H9 (cell line): ENCODE measurements at regions not wholly inside any gene's neighbourhood (a gene's known extent, or its start where the extent isn't known, plus 50 kb on each side); places are given as distances from the start of the nearest gene placed in this dataset.

Experiments
- DNase-seq: peaks from one replicate; pipeline ENCODE4 v3.0.0-alpha.2; 2017
- H2AFZ ChIP-seq: one replicate; pipeline ENCODE4 v1.6.1; 2013; ENCODE audit warnings: mild to moderate bottlenecking, low read length, control low read depth, moderate library complexity
- H2AK5ac ChIP-seq: 2 replicates; pipeline ENCODE4 v1.6.1; 2013; ENCODE audit warnings: low read length, control low read depth, mixed read lengths; ENCODE audit not compliant: insufficient read length
- H2BK120ac ChIP-seq: one replicate; pipeline ENCODE4 v1.6.1; 2013; ENCODE audit warnings: low read depth, mild to moderate bottlenecking, low read length, control low read depth, inconsistent platforms; ENCODE audit not compliant: poor library complexity, severe bottlenecking
- H2BK12ac ChIP-seq: 2 replicates; pipeline ENCODE4 v1.6.1; 2013; ENCODE audit warnings: low read length, control low read depth, mixed read lengths, low read depth; ENCODE audit not compliant: insufficient read length
- H2BK15ac ChIP-seq: 2 replicates; pipeline ENCODE4 v1.6.1; 2013; ENCODE audit warnings: low read depth, low read length, control low read depth
- H2BK20ac ChIP-seq: one replicate; pipeline ENCODE4 v1.6.1; 2013; ENCODE audit warnings: low read depth, mild to moderate bottlenecking, low read length, control low read depth, inconsistent platforms; ENCODE audit not compliant: poor library complexity, severe bottlenecking
- H2BK5ac ChIP-seq: 2 replicates; pipeline ENCODE4 v1.6.1; 2013; ENCODE audit warnings: low read length, control low read depth, mixed read lengths; ENCODE audit not compliant: insufficient read length
- H3K14ac ChIP-seq: 2 replicates; pipeline ENCODE4 v1.6.1; 2013; ENCODE audit warnings: low read length, control low read depth; ENCODE audit not compliant: insufficient read depth
- H3K18ac ChIP-seq: 2 replicates; pipeline ENCODE4 v1.6.1; 2013; ENCODE audit warnings: low read depth, mild to moderate bottlenecking, mixed read lengths, low read length, control low read depth; ENCODE audit not compliant: insufficient read length
- H3K23ac ChIP-seq: 2 replicates; pipeline ENCODE4 v1.6.1; 2013; ENCODE audit warnings: low read length, control low read depth, mixed read lengths, low read depth; ENCODE audit not compliant: insufficient read length
- H3K23me2 ChIP-seq: 2 replicates; pipeline ENCODE4 v1.6.1; 2013; ENCODE audit warnings: low read depth, mild to moderate bottlenecking, mixed read lengths, low read length, control low read depth; ENCODE audit not compliant: insufficient read length, poor library complexity, severe bottlenecking
- H3K27ac ChIP-seq: 2 replicates; pipeline ENCODE4 v1.5.1; 2013; ENCODE audit warnings: low read length, control low read depth, mixed read lengths, low read depth; ENCODE audit not compliant: insufficient read length
- H3K27me3 ChIP-seq: 2 replicates; pipeline ENCODE4 v1.6.1; 2013; ENCODE audit warnings: low read length, control low read depth, inconsistent platforms; ENCODE audit not compliant: insufficient read depth
- H3K4ac ChIP-seq: 2 replicates; pipeline ENCODE4 v1.6.1; 2013; ENCODE audit warnings: low read depth, mild to moderate bottlenecking, control low read depth, inconsistent platforms, low read length, moderate library complexity
- H3K4me1 ChIP-seq: 2 replicates; pipeline ENCODE4 v1.6.1; 2013; ENCODE audit warnings: low read length, control low read depth, inconsistent platforms; ENCODE audit not compliant: insufficient read depth
- H3K4me2 ChIP-seq: 2 replicates; pipeline ENCODE4 v1.6.1; 2013; ENCODE audit warnings: low read length, control low read depth, mixed read lengths; ENCODE audit not compliant: insufficient read length, insufficient read depth
- H3K56ac ChIP-seq: 2 replicates; pipeline ENCODE4 v1.6.1; 2013; ENCODE audit warnings: low read depth, mild to moderate bottlenecking, mixed read lengths, low read length, control low read depth; ENCODE audit not compliant: insufficient read length
- H3K79me1 ChIP-seq: 2 replicates; pipeline ENCODE4 v1.6.1; 2013; ENCODE audit warnings: low read depth, mild to moderate bottlenecking, moderate library complexity, low read length, control low read depth, inconsistent platforms; ENCODE audit not compliant: insufficient read depth, poor library complexity, severe bottlenecking
- H3K79me2 ChIP-seq: 2 replicates; pipeline ENCODE4 v1.6.1; 2013; ENCODE audit warnings: low read length, control low read depth, inconsistent platforms; ENCODE audit not compliant: insufficient read depth
- H3K9ac ChIP-seq: 2 replicates; pipeline ENCODE4 v1.6.1; 2013; ENCODE audit warnings: low read length, control low read depth, mixed read lengths; ENCODE audit not compliant: insufficient read length; ENCODE audit errors: extremely low read depth
- H3K9me3 ChIP-seq: one replicate; pipeline ENCODE4 v1.6.1; 2013; ENCODE audit warnings: low read depth, low read length, inconsistent platforms; ENCODE audit not compliant: control insufficient read depth
- H3T11ph ChIP-seq: one replicate; pipeline ENCODE4 v1.6.1; 2013; ENCODE audit warnings: mild to moderate bottlenecking, low read length, control low read depth, inconsistent platforms
- H4K20me1 ChIP-seq: one replicate; pipeline ENCODE4 v1.6.1; 2013; ENCODE audit not compliant: control insufficient read depth, insufficient read length, insufficient read depth
- H4K5ac ChIP-seq: 2 replicates; pipeline ENCODE4 v1.6.1; 2013; ENCODE audit warnings: low read depth, mild to moderate bottlenecking, mixed read lengths, low read length, control low read depth; ENCODE audit not compliant: insufficient read length
- H4K8ac ChIP-seq: replicated peaks from 2 replicates; pipeline ENCODE4 v1.6.1; 2013; ENCODE audit warnings: low read length, control low read depth, mixed read lengths, low read depth; ENCODE audit not compliant: insufficient read length
- H4K91ac ChIP-seq: 2 replicates; pipeline ENCODE4 v1.6.1; 2013; ENCODE audit warnings: low read depth, mild to moderate bottlenecking, moderate library complexity, mixed read lengths, low read length, control low read depth; ENCODE audit not compliant: insufficient read length
- H3K27ac Mint-ChIP-seq, 3 experiments: 2 replicates in 2 of 3; 3 replicates in 1 of 3; pipeline ENCODE4 v1.8.0; 2020 to 2021; ENCODE audit warnings: mixed read lengths in 3 of 3, mild to moderate bottlenecking in 1 of 3, moderate library complexity in 1 of 3
- H3K27me3 Mint-ChIP-seq: 2 replicates; pipeline ENCODE4 v1.8.0; 2021; ENCODE audit warnings: low read depth, mild to moderate bottlenecking, moderate library complexity, mixed read lengths
- H3K36me3 Mint-ChIP-seq, 3 experiments: 2 replicates in 2 of 3; 3 replicates in 1 of 3; pipeline ENCODE4 v1.8.0; 2020 to 2021; ENCODE audit warnings: low read depth in 3 of 3, mixed read lengths in 3 of 3; ENCODE audit not compliant: insufficient read depth in 1 of 3
- H3K4me1 Mint-ChIP-seq, 2 experiments: 2 replicates each; pipeline ENCODE4 v1.8.0; 2020; ENCODE audit warnings: mixed read lengths in 2 of 2
- H3K4me3 Mint-ChIP-seq, 2 experiments: 2 replicates in 1 of 2; 3 replicates in 1 of 2; pipeline ENCODE4 v1.8.0; 2020 to 2021; ENCODE audit warnings: mild to moderate bottlenecking in 2 of 2, mixed read lengths in 2 of 2, moderate library complexity in 1 of 2
- H3K9me3 Mint-ChIP-seq, 2 experiments: 2 replicates in 1 of 2; 3 replicates in 1 of 2; pipeline ENCODE4 v1.8.0; 2020; ENCODE audit warnings: mild to moderate bottlenecking in 2 of 2, mixed read lengths in 2 of 2, moderate library complexity in 1 of 2
- WGBS: extraction: QIAGEN DNeasy Blood & Tissue Kit; methylation state at CpG from one replicate; pipeline ENCODE4 v1.1.7; 2013; ENCODE audit warnings: missing lambda C conversion rate, low lambda C conversion rate, mixed read lengths; ENCODE audit not compliant: insufficient read length; ENCODE audit errors: extremely low coverage; 5-methylcytosine and 5-hydroxymethylcytosine counted together
- TF ChIP-seq, protein P1 (sequence below): fragments of 200-600 bp; sonication (generic); conservative IDR thresholded peaks from 3 replicates; pipeline ENCODE4 v1.8.0; 2021; ENCODE audit warnings: antibody characterized with exemption, mild to moderate bottlenecking

DNA sequence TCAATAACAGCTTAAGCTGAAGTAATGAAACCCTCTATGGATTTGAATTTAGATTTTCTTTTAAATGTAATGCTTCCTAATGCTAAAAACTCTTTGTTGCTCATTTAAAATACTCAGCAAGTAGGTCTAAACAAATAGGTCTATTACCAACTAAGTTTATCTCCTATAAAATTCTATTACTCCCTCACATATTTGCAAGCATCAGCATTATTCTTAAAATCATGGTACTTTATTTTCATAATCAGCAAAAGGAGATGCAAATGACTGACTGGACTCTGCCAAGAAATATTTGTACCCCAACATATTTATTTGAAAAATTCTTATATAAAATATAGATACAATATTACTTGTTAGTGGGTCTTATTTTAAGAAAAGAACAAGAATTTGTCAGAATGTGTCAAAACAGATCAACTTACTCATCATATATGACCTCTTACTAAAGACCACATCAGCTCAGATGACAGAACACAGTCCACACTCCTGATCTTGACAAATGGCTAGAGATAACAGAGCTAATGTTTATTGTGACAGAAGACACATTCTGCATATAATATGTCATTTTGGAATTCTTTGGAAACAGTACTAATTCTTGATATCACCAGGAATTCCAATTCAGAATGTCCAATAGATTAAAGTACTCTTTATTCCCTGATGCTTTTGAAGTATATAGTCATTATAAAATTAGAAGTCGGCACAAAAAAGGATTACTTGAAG, 704.6 kb upstream of the PCDH9 start:
- no peak overlapping the region for H3K27ac Mint-ChIP-seq

More for the DNA sequence above, 704.6 kb upstream of the PCDH9 start:
- Histone ChIP-seq H2BK20ac (no peak overlapping the region), H4K8ac (no peak overlapping the region), H2AK5ac (no peak overlapping the region), H3K23me2 (no peaks in the 10 kb centered on the region), H2BK5ac (no peak overlapping the region), H3K79me2 (no peaks in the 10 kb centered on the region), H3K23ac (no peak overlapping the region), H2BK15ac (no peak overlapping the region), H3K14ac (no peak overlapping the region), H3K4ac (no peak overlapping the region), H3K27me3 (no peaks in the 10 kb centered on the region), H3K9me3 (no peaks in the 10 kb centered on the region), H4K91ac (no peak overlapping the region), H3K4me2 (no peak overlapping the region), H3T11ph (no peak overlapping the region), H3K56ac (no peak overlapping the region), H3K27ac (no peak overlapping the region), H3K18ac (no peak overlapping the region), H2BK120ac (no peak overlapping the region), H4K5ac (no peak overlapping the region), H2BK12ac (no peak overlapping the region), H2AFZ (no peak overlapping the region), H3K9ac (no peak overlapping the region), H3K4me1 (no peaks in the 10 kb centered on the region), H3K79me1 (no peaks in the 10 kb centered on the region), H4K20me1 (no peaks in the 10 kb centered on the region)
- H3K36me3 Mint-ChIP-seq, result no peaks in the 10 kb centered on the region
- WGBS, result no CpG with 5 or more reads among the region's 1 CpG
- H3K9me3 Mint-ChIP-seq, result no peaks in the 10 kb centered on the region
- H3K4me1 Mint-ChIP-seq, result no peaks in the 10 kb centered on the region
- TF ChIP-seq, protein P1, sequence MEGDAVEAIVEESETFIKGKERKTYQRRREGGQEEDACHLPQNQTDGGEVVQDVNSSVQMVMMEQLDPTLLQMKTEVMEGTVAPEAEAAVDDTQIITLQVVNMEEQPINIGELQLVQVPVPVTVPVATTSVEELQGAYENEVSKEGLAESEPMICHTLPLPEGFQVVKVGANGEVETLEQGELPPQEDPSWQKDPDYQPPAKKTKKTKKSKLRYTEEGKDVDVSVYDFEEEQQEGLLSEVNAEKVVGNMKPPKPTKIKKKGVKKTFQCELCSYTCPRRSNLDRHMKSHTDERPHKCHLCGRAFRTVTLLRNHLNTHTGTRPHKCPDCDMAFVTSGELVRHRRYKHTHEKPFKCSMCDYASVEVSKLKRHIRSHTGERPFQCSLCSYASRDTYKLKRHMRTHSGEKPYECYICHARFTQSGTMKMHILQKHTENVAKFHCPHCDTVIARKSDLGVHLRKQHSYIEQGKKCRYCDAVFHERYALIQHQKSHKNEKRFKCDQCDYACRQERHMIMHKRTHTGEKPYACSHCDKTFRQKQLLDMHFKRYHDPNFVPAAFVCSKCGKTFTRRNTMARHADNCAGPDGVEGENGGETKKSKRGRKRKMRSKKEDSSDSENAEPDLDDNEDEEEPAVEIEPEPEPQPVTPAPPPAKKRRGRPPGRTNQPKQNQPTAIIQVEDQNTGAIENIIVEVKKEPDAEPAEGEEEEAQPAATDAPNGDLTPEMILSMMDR, result no peak
- no peaks in the 10 kb centered on the region for H3K27me3 Mint-ChIP-seq
- DNase-seq, result no peak
- H3K4me3 Mint-ChIP-seq, result no peak overlapping the region
